ENCODE measurements at regions not wholly inside any gene's neighbourhood (a gene's known extent, or its start where the extent isn't known, plus 50 kb on each side); places are given as distances from the start of the nearest gene placed in this dataset.

GRCh38 chr3:102353148-102353547, 81.7 kb upstream of the ZPLD1 start:
- H3K27ac ChIP-seq (ENCODE audit: insufficient read depth, low read depth, low read length): no peak overlapping the region
- no peak overlapping the region for H3K4me3 ChIP-seq (replicated peaks in 1 of 3; ENCODE audit: insufficient read depth in 1 of 3, low read depth in 1 of 3, low read length in 3 of 3)
- H3K4me1 ChIP-seq (ENCODE audit: control insufficient read depth, extremely low read depth, insufficient read depth, low read length): no peaks in the 10 kb centered on the region
- H3K79me2 ChIP-seq (ENCODE audit: control insufficient read depth, insufficient read depth, low read length): no peaks in the 10 kb centered on the region
- DNase-seq (ENCODE audit: low read depth, low spot score) (no peak), FAIRE-seq (no peak)
- TF ChIP-seq POLR2A (IDR thresholded peaks at IDR 0.05; ENCODE audit: low read depth, low read length) (no peak), POLR2AphosphoS5 (IDR thresholded peaks at IDR 0.05; ENCODE audit: insufficient read depth, low read depth, low read length) (no peak), EZH2 (IDR thresholded peaks at IDR 0.05; ENCODE audit: borderline replicate concordance, low read depth, low read length, severe bottlenecking) (no peak), CTCF (IDR thresholded peaks at IDR 0.05; ENCODE audit: extremely low read depth in 1 of 2, insufficient read depth in 1 of 2, low read depth in 1 of 2, low read length in 2 of 2) (no peak), MYC (IDR thresholded peaks at IDR 0.05; ENCODE audit: low read depth, low read length) (no peak), FOS (IDR thresholded peaks at IDR 0.05; ENCODE audit: borderline replicate concordance, insufficient read depth, low read length) (no peak), GATA2 (IDR thresholded peaks at IDR 0.05; ENCODE audit: insufficient read depth, insufficient read length, low read depth, low read length) (no peak), MAX (IDR thresholded peaks at IDR 0.05; ENCODE audit: insufficient read depth, insufficient read length) (no peak), JUN (IDR thresholded peaks at IDR 0.05; ENCODE audit: borderline replicate concordance, insufficient read depth, insufficient read length, low read depth) (no peak)
- POLR2A ChIA-PET: no interaction called here
- no peak overlapping the region for H3K9ac ChIP-seq (replicated peaks; ENCODE audit: extremely low read depth, insufficient read depth, low read length)
- CTCF ChIA-PET: no interaction called here
- dilution Hi-C loops (cut with MboI; ENCODE audit: extremely low pct_ligation_motif_present, low sequenced_read_pairs): no loop called here
- BruUV-seq (replicated peaks): no TSS peak
- no peak overlapping the region for H3K4me2 ChIP-seq (ENCODE audit: insufficient read depth, low read length)
- H4K20me1 ChIP-seq (replicated peaks; ENCODE audit: control insufficient read depth, extremely low read depth, insufficient read depth, low read length): no peaks in the 10 kb centered on the region
- H2AFZ ChIP-seq (ENCODE audit: low read depth, low read length): no peak overlapping the region
- H3K9me1 ChIP-seq (replicated peaks; ENCODE audit: control insufficient read depth, extremely low read depth, insufficient read depth, low read length): no peaks in the 10 kb centered on the region
- H3K27me3 ChIP-seq (ENCODE audit: control insufficient read depth in 2 of 2, insufficient read depth in 2 of 2, low read length in 2 of 2): peaks cover 0 to 2% of the 10 kb centered on the region in 2 experiments
- no peaks in the 10 kb centered on the region for H3K36me3 ChIP-seq (ENCODE audit: control insufficient read depth in 2 of 2, extremely low read depth in 1 of 2, insufficient read depth in 2 of 2, low read length in 2 of 2)
- H3K9me3 ChIP-seq (replicated peaks; ENCODE audit: control insufficient read depth, insufficient read depth, low read length): no peaks in the 10 kb centered on the region
- intact Hi-C loops (cut with micrococcal nuclease): no loop called here
